Loucy (cell line): ENCODE measurements at regions not wholly inside any gene's neighbourhood (a gene's known extent, or its start where the extent isn't known, plus 50 kb on each side); places are given as distances from the start of the nearest gene placed in this dataset.

ENCODE experiments used
- CTCF ChIP-seq: fragments of 200-600 bp; sonication (generic); conservative IDR thresholded peaks from 2 replicates; pipeline ENCODE4 v1.5.1; 2014; ENCODE audit warnings: mild to moderate bottlenecking, antibody characterized with exemption, low read length
- EZH2phosphoT487 ChIP-seq: fragments of 200-600 bp; IDR thresholded peaks from 2 replicates; pipeline ENCODE4 v1.6.1; 2018; ENCODE audit warnings: antibody characterized with exemption, mild to moderate bottlenecking, moderate library complexity, borderline replicate concordance

GRCh38 chr6:4637691-4638433 lies 138.3 kb upstream of the CDYL start:
- TF ChIP-seq EZH2phosphoT487 = no peak
- TF ChIP-seq CTCF = no peak
